G401.6 (cell line): ENCODE measurements at regions not wholly inside any gene's neighbourhood (a gene's known extent, or its start where the extent isn't known, plus 50 kb on each side); places are given as distances from the start of the nearest gene placed in this dataset.

ENCODE experiments used
- FAIRE-seq: peaks from 2 replicates; lab custom pipeline; 2012; peaks lifted over from hg19 to GRCh38; lab: Jason Lieb, UNC

- FAIRE-seq = no peak
Observed at GRCh38 chr12:60337839-60338549, 742.2 kb downstream of the SLC16A7 start.

GRCh38 chr12:60345442-60345841, 749.6 kb downstream of the SLC16A7 start:
- no peak for FAIRE-seq

- no peak for FAIRE-seq
Observed at GRCh38 chr12:60349232-60349978, 753.6 kb downstream of the SLC16A7 start.

- no peak for FAIRE-seq
Observed at GRCh38 chr12:60387356-60387755, 791.5 kb downstream of the SLC16A7 start.

GRCh38 chr12:60391051-60391450, 795.2 kb downstream of the SLC16A7 start:
- no peak for FAIRE-seq

- FAIRE-seq = no peak
Observed at GRCh38 chr12:60391791-60392190, 796.0 kb downstream of the SLC16A7 start.

- no peak for FAIRE-seq
Observed at GRCh38 chr12:60393093-60393492, 797.3 kb downstream of the SLC16A7 start.

GRCh38 chr12:60394665-60395064, 798.8 kb downstream of the SLC16A7 start:
- no peak for FAIRE-seq

GRCh38 chr12:60398547-60398946, 802.7 kb downstream of the SLC16A7 start:
- no peak for FAIRE-seq

- FAIRE-seq = no peak
Observed at GRCh38 chr12:60399064-60399463, 803.2 kb downstream of the SLC16A7 start.

- no peak for FAIRE-seq
Observed at GRCh38 chr12:60402996-60403395, 807.2 kb downstream of the SLC16A7 start.

- FAIRE-seq = no peak
Observed at GRCh38 chr12:60415351-60415750, 819.5 kb downstream of the SLC16A7 start.

- no peak for FAIRE-seq
Observed at GRCh38 chr12:60419986-60420385, 824.2 kb downstream of the SLC16A7 start.

GRCh38 chr12:60421741-60422140, 825.9 kb downstream of the SLC16A7 start:
- FAIRE-seq = no peak

- no peak for FAIRE-seq
Observed at GRCh38 chr12:60437297-60437696, 841.5 kb downstream of the SLC16A7 start.

GRCh38 chr12:60441577-60441976, 845.7 kb downstream of the SLC16A7 start:
- no peak for FAIRE-seq

- no peak for FAIRE-seq
Observed at GRCh38 chr12:60451457-60451856, 855.6 kb downstream of the SLC16A7 start.

- no peak for FAIRE-seq
Observed at GRCh38 chr12:60465060-60465459, 869.2 kb downstream of the SLC16A7 start.

GRCh38 chr12:60468546-60468945, 872.7 kb downstream of the SLC16A7 start:
- FAIRE-seq = no peak

- FAIRE-seq = no peak
Observed at GRCh38 chr12:60475825-60476224, 880.0 kb downstream of the SLC16A7 start.

- no peak for FAIRE-seq
Observed at GRCh38 chr12:60487284-60487683, 891.5 kb downstream of the SLC16A7 start.

GRCh38 chr12:60489071-60489470, 893.2 kb downstream of the SLC16A7 start:
- no peak for FAIRE-seq

- no peak for FAIRE-seq
Observed at GRCh38 chr12:60494244-60494643, 898.4 kb downstream of the SLC16A7 start.

- FAIRE-seq = no peak
Observed at GRCh38 chr12:60498656-60499055, 902.8 kb downstream of the SLC16A7 start.
